ENCODE measurements at regions not wholly inside any gene's neighbourhood (a gene's known extent, or its start where the extent isn't known, plus 50 kb on each side); places are given as distances from the start of the nearest gene placed in this dataset.
A peak's percentile ranks its signal among the peaks of the same experiment; 100 is the strongest.

- Mint-ChIP-seq H3K4me3 (ENCODE audit: unreplicated experiment) (no peak overlapping the region), H3K4me1 (ENCODE audit: low read depth, unreplicated experiment) (peaks cover 19% of the 10 kb centered on the region), H3K27me3 (ENCODE audit: low read depth, unreplicated experiment) (no peaks in the 10 kb centered on the region), H3K27ac (ENCODE audit: unreplicated experiment) (peak overlapping the region; percentile 13), H3K36me3 (ENCODE audit: low read depth, unreplicated experiment) (no peaks in the 10 kb centered on the region), H3K9me3 (ENCODE audit: unreplicated experiment) (no peaks in the 10 kb centered on the region)
- H3K4me1 ChIP-seq (ENCODE audit: insufficient read depth, low read length) = peaks cover 16% of the 10 kb centered on the region
- no peaks in the 10 kb centered on the region for H3K27me3 ChIP-seq (ENCODE audit: insufficient read depth, low read length)
- TF ChIP-seq EZH2 (IDR thresholded peaks at IDR 0.05; ENCODE audit: insufficient read depth, low read length) (no peak), CTCF (IDR thresholded peaks at IDR 0.05; ENCODE audit: insufficient read depth, low read depth, low read length) (no peak)
- H3K4me3 ChIP-seq (ENCODE audit: insufficient read depth, low read depth, low read length) = no peak overlapping the region
- H3K79me2 ChIP-seq (ENCODE audit: insufficient read depth, low read length) = no peaks in the 10 kb centered on the region
- no peaks in the 10 kb centered on the region for H3K36me3 ChIP-seq (ENCODE audit: insufficient read depth, low read length)
- H3K9me3 ChIP-seq (ENCODE audit: insufficient read depth, low read depth, low read length) = peaks cover 2% of the 10 kb centered on the region
- peak overlapping the region; percentile 29 for H3K9ac ChIP-seq (ENCODE audit: low read length)
- peak overlapping the region; percentile 73 for H3K4me2 ChIP-seq (ENCODE audit: low read length)
- no peak for FAIRE-seq
- peak; percentile 97 for DNase-seq (ENCODE audit: low read depth)
- H3K27ac ChIP-seq (ENCODE audit: low read depth, low read length) = peak overlapping the region; percentile 79
- H4K20me1 ChIP-seq (ENCODE audit: insufficient read depth, low read length) = no peaks in the 10 kb centered on the region
- no peak overlapping the region for H2AFZ ChIP-seq (ENCODE audit: low read depth, low read length)
Measured at GRCh38 chr6:118387921-118388701, 160.0 kb upstream of the PLN start.

GRCh38 chr6:118391086-118391485 is 157.0 kb upstream of the PLN start:
- H3K36me3 ChIP-seq (ENCODE audit: insufficient read depth, low read length) = no peaks in the 10 kb centered on the region

More at GRCh38 chr6:118391086-118391485, 157.0 kb upstream of the PLN start:
- FAIRE-seq (no peak), DNase-seq (ENCODE audit: low read depth) (peak; percentile 16)
- Histone ChIP-seq H3K4me2 (ENCODE audit: low read length) (no peak overlapping the region), H3K27ac (ENCODE audit: low read depth, low read length) (no peak overlapping the region), H2AFZ (ENCODE audit: low read depth, low read length) (no peak overlapping the region), H4K20me1 (ENCODE audit: insufficient read depth, low read length) (no peaks in the 10 kb centered on the region), H3K79me2 (ENCODE audit: insufficient read depth, low read length) (no peaks in the 10 kb centered on the region), H3K9me3 (ENCODE audit: insufficient read depth, low read depth, low read length) (peaks cover 2% of the 10 kb centered on the region), H3K4me3 (ENCODE audit: insufficient read depth, low read depth, low read length) (no peak overlapping the region), H3K4me1 (ENCODE audit: insufficient read depth, low read length) (peaks cover 16% of the 10 kb centered on the region), H3K9ac (ENCODE audit: low read length) (no peak overlapping the region), H3K27me3 (ENCODE audit: insufficient read depth, low read length) (no peaks in the 10 kb centered on the region)
- H3K4me1 Mint-ChIP-seq (ENCODE audit: low read depth, unreplicated experiment) = peaks cover 19% of the 10 kb centered on the region
- H3K36me3 Mint-ChIP-seq (ENCODE audit: low read depth, unreplicated experiment) = no peaks in the 10 kb centered on the region
- H3K27me3 Mint-ChIP-seq (ENCODE audit: low read depth, unreplicated experiment) = no peaks in the 10 kb centered on the region
- H3K4me3 Mint-ChIP-seq (ENCODE audit: unreplicated experiment) = no peak overlapping the region
- TF ChIP-seq EZH2 (IDR thresholded peaks at IDR 0.05; ENCODE audit: insufficient read depth, low read length) (no peak), CTCF (IDR thresholded peaks at IDR 0.05; ENCODE audit: insufficient read depth, low read depth, low read length) (no peak)
- peaks cover 3% of the 10 kb centered on the region for H3K9me3 Mint-ChIP-seq (ENCODE audit: unreplicated experiment)
- H3K27ac Mint-ChIP-seq (ENCODE audit: unreplicated experiment) = no peak overlapping the region

Data from astrocyte (in vitro differentiated cells and primary cell).